ENCODE measurements at regions not wholly inside any gene's neighbourhood (a gene's known extent, or its start where the extent isn't known, plus 50 kb on each side); places are given as distances from the start of the nearest gene placed in this dataset.

DNA sequence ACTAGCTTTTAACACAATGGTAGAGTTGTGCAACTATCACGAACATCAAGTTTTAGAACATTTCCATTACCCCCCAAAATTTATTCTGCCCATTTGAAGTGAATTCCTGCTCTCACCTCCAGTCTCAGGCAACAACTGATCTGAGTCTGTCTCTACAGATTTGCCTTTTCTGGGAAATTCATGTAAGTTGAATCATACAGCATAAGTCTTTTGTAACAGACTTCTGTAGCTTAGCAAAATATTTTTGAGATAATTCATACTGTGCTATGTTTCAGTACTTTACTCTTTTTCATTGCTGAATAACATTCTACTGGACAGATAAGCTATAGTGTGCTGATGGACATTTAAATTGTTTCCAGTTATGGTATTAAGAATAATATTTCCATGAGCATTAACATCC is 447.3 kb upstream of the GJE1 start:
- Histone ChIP-seq H3K27me3 (ENCODE audit: control insufficient read depth, insufficient read depth, low read length) (no peaks in the 10 kb centered on the region), H3K36me3 (ENCODE audit: control insufficient read depth, insufficient read depth, low read length) (no peaks in the 10 kb centered on the region), H3K4me3 (ENCODE audit: low read length) (no peak overlapping the region), H3K9me3 (ENCODE audit: control insufficient read depth, insufficient read depth, low read length) (no peaks in the 10 kb centered on the region), H3K27ac (ENCODE audit: low read length) (no peak overlapping the region), H3K4me1 (ENCODE audit: control insufficient read depth, insufficient read depth, low read length) (no peaks in the 10 kb centered on the region)
- no CpG with 5 or more reads among the region's 1 CpG for whole genome bisulfite sequencing (ENCODE audit: insufficient coverage, insufficient read length)
- DNase-seq (ENCODE audit: low read depth, low spot score) = no peak

DNA sequence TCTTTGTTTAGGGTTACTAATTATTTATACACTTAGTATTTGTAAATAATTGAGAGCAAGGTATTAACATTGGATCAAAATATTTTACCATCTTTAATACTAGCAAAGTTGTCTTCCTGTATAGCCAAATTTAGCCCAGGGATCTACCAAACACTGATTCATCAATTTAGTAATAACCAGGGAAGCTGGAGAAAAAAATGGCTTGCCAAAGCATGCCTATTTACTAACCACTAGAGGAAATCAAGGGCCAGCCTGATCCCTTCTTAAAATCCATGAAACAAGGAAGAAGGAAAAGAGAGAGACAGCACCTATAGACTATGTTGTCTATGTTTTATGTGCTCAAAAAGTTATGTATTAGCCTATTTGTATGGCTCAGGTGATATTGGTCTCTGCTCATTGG is 450.3 kb upstream of the GJE1 start:
- Histone ChIP-seq H3K9me3 (ENCODE audit: control insufficient read depth, insufficient read depth, low read length) (no peaks in the 10 kb centered on the region), H3K4me3 (ENCODE audit: low read length) (no peak overlapping the region), H3K27me3 (ENCODE audit: control insufficient read depth, insufficient read depth, low read length) (no peaks in the 10 kb centered on the region), H3K4me1 (ENCODE audit: control insufficient read depth, insufficient read depth, low read length) (no peaks in the 10 kb centered on the region), H3K27ac (ENCODE audit: low read length) (no peak overlapping the region), H3K36me3 (ENCODE audit: control insufficient read depth, insufficient read depth, low read length) (no peaks in the 10 kb centered on the region)
- no peak for DNase-seq (ENCODE audit: low read depth, low spot score)

DNA sequence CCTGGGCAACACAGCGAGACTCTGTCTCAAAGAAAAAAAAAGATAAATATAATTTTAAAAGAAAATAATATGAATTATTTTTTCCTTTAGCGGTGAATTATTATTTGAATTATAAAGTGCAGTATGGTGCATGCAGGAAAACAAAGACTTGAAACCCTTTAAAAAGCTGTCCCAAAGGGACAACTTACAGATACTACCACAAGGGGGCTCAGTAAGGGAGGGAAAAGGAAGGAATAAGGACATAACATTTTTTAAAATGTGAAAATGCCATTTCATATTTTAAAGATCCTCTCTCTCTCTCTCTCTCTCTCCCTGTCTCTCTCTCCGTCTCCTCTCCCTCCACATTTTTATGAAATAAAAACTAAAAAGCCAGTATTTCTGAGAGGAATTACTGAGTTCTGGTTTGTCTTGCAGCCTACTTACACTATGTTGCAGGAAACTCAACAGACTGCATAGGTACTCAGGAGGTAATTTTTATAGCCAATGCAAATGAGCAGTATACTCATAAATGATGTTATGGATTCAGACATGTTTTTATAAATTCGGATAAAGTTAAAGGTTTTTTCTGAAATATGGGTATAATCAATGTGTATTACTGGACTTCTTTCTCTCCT is 455.0 kb upstream of the GJE1 start:
- no peaks in the 10 kb centered on the region for H3K4me1 ChIP-seq (ENCODE audit: control insufficient read depth, insufficient read depth, low read length)
- no peaks in the 10 kb centered on the region for H3K27me3 ChIP-seq (ENCODE audit: control insufficient read depth, insufficient read depth, low read length)
- no peak overlapping the region for H3K4me3 ChIP-seq (ENCODE audit: low read length)
- DNase-seq (ENCODE audit: low read depth, low spot score) = no peak
- no peak overlapping the region for H3K27ac ChIP-seq (ENCODE audit: low read length)
- H3K36me3 ChIP-seq (ENCODE audit: control insufficient read depth, insufficient read depth, low read length) = no peaks in the 10 kb centered on the region
- WGBS (ENCODE audit: insufficient coverage, insufficient read length) = 100% methylated on average over 1 of the region's 4 CpGs
- H3K9me3 ChIP-seq (ENCODE audit: control insufficient read depth, insufficient read depth, low read length) = no peaks in the 10 kb centered on the region

DNA sequence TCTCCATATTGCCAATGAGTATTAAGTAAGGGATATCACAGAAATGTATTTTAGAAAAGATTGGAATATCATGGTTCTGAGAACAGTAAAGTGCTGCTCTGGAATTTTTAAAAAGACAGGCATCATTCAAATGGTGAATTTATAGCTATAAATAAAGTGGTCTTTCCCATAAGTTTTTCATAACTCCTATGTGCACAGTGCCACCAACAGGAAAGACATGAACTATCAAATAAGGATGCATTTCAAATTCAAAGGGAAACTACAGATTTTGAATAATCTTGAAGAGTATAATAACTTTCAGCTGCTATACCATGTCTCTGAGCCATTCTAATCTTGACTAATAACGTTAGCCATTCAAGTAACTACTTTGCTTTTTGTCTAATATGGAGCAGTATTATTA is 456.8 kb upstream of the GJE1 start:
- no peaks in the 10 kb centered on the region for H3K9me3 ChIP-seq (ENCODE audit: control insufficient read depth, insufficient read depth, low read length)
- H3K4me3 ChIP-seq (ENCODE audit: low read length) = no peak overlapping the region
- H3K27me3 ChIP-seq (ENCODE audit: control insufficient read depth, insufficient read depth, low read length) = no peaks in the 10 kb centered on the region
- DNase-seq (ENCODE audit: low read depth, low spot score) = no peak
- no peak overlapping the region for H3K27ac ChIP-seq (ENCODE audit: low read length)
- WGBS (ENCODE audit: insufficient coverage, insufficient read length) = no CpG with 5 or more reads among the region's 1 CpG
- no peaks in the 10 kb centered on the region for H3K36me3 ChIP-seq (ENCODE audit: control insufficient read depth, insufficient read depth, low read length)
- H3K4me1 ChIP-seq (ENCODE audit: control insufficient read depth, insufficient read depth, low read length) = no peaks in the 10 kb centered on the region

DNA sequence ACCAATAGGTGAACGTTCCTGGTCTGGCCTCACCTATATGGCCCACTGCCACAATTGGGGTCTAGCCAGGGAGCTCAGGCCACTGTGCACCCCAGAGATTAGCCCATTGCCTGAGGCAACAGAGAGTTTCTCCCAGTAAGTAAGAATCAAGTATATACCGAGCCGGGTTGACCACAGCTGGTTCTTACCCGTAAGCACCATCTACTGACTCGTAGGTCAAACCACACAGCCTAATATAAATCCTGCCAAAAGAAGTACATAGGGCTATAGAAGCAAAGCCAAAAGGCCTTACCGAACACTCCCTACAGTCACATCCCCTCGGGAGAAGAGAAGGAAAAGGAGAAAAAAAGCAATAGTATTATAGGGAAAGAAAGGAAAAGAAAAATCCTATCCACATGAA is 463.6 kb upstream of the GJE1 start:
- Histone ChIP-seq H3K36me3 (ENCODE audit: control insufficient read depth, insufficient read depth, low read length) (no peaks in the 10 kb centered on the region), H3K4me3 (ENCODE audit: low read length) (no peak overlapping the region), H3K9me3 (ENCODE audit: control insufficient read depth, insufficient read depth, low read length) (no peaks in the 10 kb centered on the region), H3K4me1 (ENCODE audit: control insufficient read depth, insufficient read depth, low read length) (no peaks in the 10 kb centered on the region), H3K27me3 (ENCODE audit: control insufficient read depth, insufficient read depth, low read length) (no peaks in the 10 kb centered on the region), H3K27ac (ENCODE audit: low read length) (no peak overlapping the region)
- WGBS (ENCODE audit: insufficient coverage, insufficient read length) = no CpG with 5 or more reads among the region's 7 CpGs
- DNase-seq (ENCODE audit: low read depth, low spot score) = no peak

DNA sequence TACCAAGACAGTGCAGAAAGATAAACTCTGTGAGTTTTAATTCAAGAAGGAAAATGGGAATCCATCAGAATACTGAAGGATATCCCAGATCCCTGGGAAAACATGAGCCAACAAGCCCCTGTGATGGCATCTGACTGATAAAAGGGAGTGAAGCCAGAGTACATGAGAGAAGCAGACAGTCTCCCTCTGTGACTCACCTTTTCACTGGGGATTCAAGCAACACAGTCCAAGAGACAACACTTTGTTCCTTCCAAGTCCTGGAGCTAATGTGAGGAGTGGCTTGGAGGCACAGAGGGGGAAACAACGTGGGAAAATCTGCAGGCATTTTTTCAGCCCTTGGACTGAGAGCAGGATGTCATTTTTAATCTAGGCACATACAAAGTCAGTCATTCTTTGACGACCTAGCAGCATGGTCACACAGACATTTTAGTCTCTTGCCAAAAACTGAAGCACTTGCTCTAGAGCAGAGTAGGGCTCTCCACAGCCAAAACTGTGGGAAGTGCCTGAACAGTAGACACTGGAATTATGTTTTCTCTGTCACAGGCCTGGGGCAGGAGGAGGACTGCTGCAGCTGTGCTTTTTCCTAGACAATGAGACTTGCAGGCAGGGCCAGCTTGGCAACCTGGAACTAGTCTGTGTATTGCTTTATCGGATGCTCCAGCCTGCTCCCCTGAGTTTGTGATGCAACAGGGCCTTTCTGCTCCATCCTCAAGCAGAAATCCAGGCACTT is 465.0 kb upstream of the GJE1 start:
- no CpG with 5 or more reads among the region's 3 CpGs for WGBS (ENCODE audit: insufficient coverage, insufficient read length)
- Histone ChIP-seq H3K36me3 (ENCODE audit: control insufficient read depth, insufficient read depth, low read length) (no peaks in the 10 kb centered on the region), H3K27me3 (ENCODE audit: control insufficient read depth, insufficient read depth, low read length) (no peaks in the 10 kb centered on the region), H3K9me3 (ENCODE audit: control insufficient read depth, insufficient read depth, low read length) (no peaks in the 10 kb centered on the region), H3K4me3 (ENCODE audit: low read length) (no peak overlapping the region), H3K27ac (ENCODE audit: low read length) (no peak overlapping the region), H3K4me1 (ENCODE audit: control insufficient read depth, insufficient read depth, low read length) (no peaks in the 10 kb centered on the region)
- DNase-seq (ENCODE audit: low read depth, low spot score) = no peak

DNA sequence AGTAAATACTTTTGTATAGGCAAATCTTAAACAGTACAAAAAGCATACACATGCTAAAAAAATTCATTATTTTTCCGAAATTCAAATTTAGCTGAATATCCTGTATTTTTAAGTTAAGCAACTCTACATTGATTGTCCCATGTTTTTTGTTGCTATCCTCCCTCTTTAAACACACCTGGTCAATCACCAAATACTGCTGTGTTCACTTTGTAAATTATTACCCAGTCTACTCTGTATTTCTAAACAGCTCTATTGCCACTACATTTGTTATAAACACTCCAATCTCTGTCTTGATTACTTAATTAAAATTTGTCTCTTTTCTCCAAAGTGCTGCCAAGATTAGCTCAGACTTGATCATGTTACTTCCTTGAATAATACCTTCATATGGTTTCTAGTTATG is 466.5 kb upstream of the GJE1 start:
- Histone ChIP-seq H3K27me3 (ENCODE audit: control insufficient read depth, insufficient read depth, low read length) (no peaks in the 10 kb centered on the region), H3K36me3 (ENCODE audit: control insufficient read depth, insufficient read depth, low read length) (no peaks in the 10 kb centered on the region), H3K27ac (ENCODE audit: low read length) (no peak overlapping the region), H3K9me3 (ENCODE audit: control insufficient read depth, insufficient read depth, low read length) (no peaks in the 10 kb centered on the region), H3K4me3 (ENCODE audit: low read length) (no peak overlapping the region), H3K4me1 (ENCODE audit: control insufficient read depth, insufficient read depth, low read length) (no peaks in the 10 kb centered on the region)
- WGBS (ENCODE audit: insufficient coverage, insufficient read length) = no CpG with 5 or more reads among the region's 1 CpG
- DNase-seq (ENCODE audit: low read depth, low spot score) = no peak

DNA sequence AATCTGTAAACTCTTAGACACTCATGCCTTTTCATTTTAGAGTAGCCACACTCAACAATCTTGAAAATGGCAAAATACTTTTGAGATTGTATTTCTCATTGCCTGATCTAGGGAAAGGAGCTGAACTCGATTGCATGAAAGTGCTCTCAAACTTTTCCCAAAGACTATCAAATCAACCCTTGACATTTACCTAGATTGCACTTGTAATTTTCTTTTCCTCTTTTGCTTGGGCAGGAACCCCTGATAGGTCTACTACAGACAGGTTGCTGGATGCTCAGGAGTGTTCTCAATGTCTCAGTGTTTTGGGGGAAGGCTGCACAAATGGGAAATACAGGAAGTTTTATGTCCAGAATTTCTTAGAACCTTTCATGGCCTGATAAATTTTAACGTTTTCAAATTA is 468.0 kb upstream of the GJE1 start:
- Histone ChIP-seq H3K27ac (ENCODE audit: low read length) (no peak overlapping the region), H3K36me3 (ENCODE audit: control insufficient read depth, insufficient read depth, low read length) (no peaks in the 10 kb centered on the region), H3K4me3 (ENCODE audit: low read length) (no peak overlapping the region), H3K27me3 (ENCODE audit: control insufficient read depth, insufficient read depth, low read length) (no peaks in the 10 kb centered on the region), H3K9me3 (ENCODE audit: control insufficient read depth, insufficient read depth, low read length) (no peaks in the 10 kb centered on the region), H3K4me1 (ENCODE audit: control insufficient read depth, insufficient read depth, low read length) (no peaks in the 10 kb centered on the region)
- WGBS (ENCODE audit: insufficient coverage, insufficient read length) = no CpG with 5 or more reads among the region's 2 CpGs
- no peak for DNase-seq (ENCODE audit: low read depth, low spot score)

- Histone ChIP-seq H3K27me3 (ENCODE audit: control insufficient read depth, insufficient read depth, low read length) (no peaks in the 10 kb centered on the region), H3K4me3 (ENCODE audit: low read length) (no peak overlapping the region), H3K9me3 (ENCODE audit: control insufficient read depth, insufficient read depth, low read length) (no peaks in the 10 kb centered on the region), H3K27ac (ENCODE audit: low read length) (no peak overlapping the region), H3K36me3 (ENCODE audit: control insufficient read depth, insufficient read depth, low read length) (no peaks in the 10 kb centered on the region), H3K4me1 (ENCODE audit: control insufficient read depth, insufficient read depth, low read length) (no peaks in the 10 kb centered on the region)
- no peak for DNase-seq (ENCODE audit: low read depth, low spot score)
- WGBS (ENCODE audit: insufficient coverage, insufficient read length) = no CpG with 5 or more reads among the region's 3 CpGs
These were observed 473.1 kb upstream of the GJE1 start for GRCh38 chr6:141659582-141659981.

GRCh38 chr6:141658696-141659095 is 474.0 kb upstream of the GJE1 start:
- no peak overlapping the region for H3K27ac ChIP-seq (ENCODE audit: low read length)
- no peaks in the 10 kb centered on the region for H3K4me1 ChIP-seq (ENCODE audit: control insufficient read depth, insufficient read depth, low read length)
- WGBS (ENCODE audit: insufficient coverage, insufficient read length) = no CpG with 5 or more reads among the region's 2 CpGs
- no peaks in the 10 kb centered on the region for H3K36me3 ChIP-seq (ENCODE audit: control insufficient read depth, insufficient read depth, low read length)
- H3K4me3 ChIP-seq (ENCODE audit: low read length) = no peak overlapping the region
- H3K9me3 ChIP-seq (ENCODE audit: control insufficient read depth, insufficient read depth, low read length) = no peaks in the 10 kb centered on the region
- DNase-seq (ENCODE audit: low read depth, low spot score) = no peak
- no peaks in the 10 kb centered on the region for H3K27me3 ChIP-seq (ENCODE audit: control insufficient read depth, insufficient read depth, low read length)

DNA sequence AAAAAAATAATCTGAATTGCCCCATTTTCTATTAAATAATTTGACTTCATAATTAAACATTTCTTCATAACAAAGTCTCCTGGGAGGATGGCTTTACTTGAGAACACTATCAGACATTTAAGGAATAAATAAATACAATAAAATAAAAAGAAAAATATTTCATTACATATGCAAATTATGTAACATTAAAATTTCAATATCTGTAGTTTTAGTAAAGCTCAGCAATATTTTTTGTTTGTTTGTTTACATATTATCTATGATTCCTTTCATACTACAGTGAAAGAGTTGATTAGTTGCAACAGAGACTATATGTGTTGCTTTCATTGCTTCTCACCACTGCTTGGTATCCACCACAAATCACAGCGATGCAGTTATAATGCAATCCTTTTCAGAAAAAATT is 474.9 kb upstream of the GJE1 start:
- no CpG with 5 or more reads among the region's 1 CpG for WGBS (ENCODE audit: insufficient coverage, insufficient read length)
- Histone ChIP-seq H3K27ac (ENCODE audit: low read length) (no peak overlapping the region), H3K36me3 (ENCODE audit: control insufficient read depth, insufficient read depth, low read length) (no peaks in the 10 kb centered on the region), H3K27me3 (ENCODE audit: control insufficient read depth, insufficient read depth, low read length) (no peaks in the 10 kb centered on the region), H3K4me1 (ENCODE audit: control insufficient read depth, insufficient read depth, low read length) (no peaks in the 10 kb centered on the region), H3K4me3 (ENCODE audit: low read length) (no peak overlapping the region), H3K9me3 (ENCODE audit: control insufficient read depth, insufficient read depth, low read length) (no peaks in the 10 kb centered on the region)
- no peak for DNase-seq (ENCODE audit: low read depth, low spot score)

Measured in iPS DF 6.9 (cell line).